HepG2 (cell line): ENCODE measurements at regions not wholly inside any gene's neighbourhood (a gene's known extent, or its start where the extent isn't known, plus 50 kb on each side); places are given as distances from the start of the nearest gene placed in this dataset.

Source experiments
- CREM ChIP-seq, 2 experiments: sonication (generic) in 1 of 2; formaldehyde crosslinking in 1 of 2; IDR thresholded peaks; 2 replicates each; pipeline versions ENCODE4 v1.4.0 to v1.6.1; 2016 to 2020; ENCODE audit warnings: antibody characterized with exemption in 1 of 2, mild to moderate bottlenecking in 1 of 2, missing genetic modification reagents in 1 of 2
- CTCF ChIP-seq: sonication (generic); formaldehyde crosslinking; IDR thresholded peaks from 2 replicates; pipeline ENCODE4 v1.5.0; 2020; ENCODE audit warnings: mild to moderate bottlenecking, missing genetic modification reagents, moderate library complexity
- EZH2 ChIP-seq: conservative IDR thresholded peaks from 2 replicates; pipeline ENCODE4 v1.6.1; 2012; ENCODE audit warnings: mild to moderate bottlenecking, low read depth, low read length, moderate library complexity
- FOXA1 ChIP-seq, 2 experiments: fragments of 450-650 bp in 1 of 2; sonication (generic) in 1 of 2; formaldehyde crosslinking in 1 of 2; IDR thresholded peaks; 2 replicates each; pipeline versions ENCODE4 v1.4.0 to v1.6.1; 2016 to 2020; ENCODE audit warnings: missing genetic modification reagents in 1 of 2
- HNF4G ChIP-seq, 2 experiments: sonication (generic) in 1 of 2; formaldehyde crosslinking in 1 of 2; IDR thresholded peaks; 2 replicates each; pipeline versions ENCODE4 v1.4.0 to v1.6.1; 2011 to 2020; ENCODE audit warnings: borderline replicate concordance in 2 of 2, low read depth in 2 of 2, mild to moderate bottlenecking in 2 of 2, low read length in 1 of 2, missing genetic modification reagents in 1 of 2, moderate library complexity in 1 of 2
- KDM1A ChIP-seq: IDR thresholded peaks from 2 replicates; pipeline ENCODE4 v1.6.1; 2016; ENCODE audit warnings: missing compliant biosample characterization
- MZF1 ChIP-seq: sonication (generic); formaldehyde crosslinking; IDR thresholded peaks from 2 replicates; pipeline ENCODE4 v1.8.1; 2023; ENCODE audit warnings: mild to moderate bottlenecking, missing genetic modification reagents, borderline replicate concordance
- POLR2A ChIP-seq, 2 experiments: IDR thresholded peaks; 2 replicates each; pipeline ENCODE4 v1.6.1; 2011; ENCODE audit warnings: low read depth in 2 of 2, low read length in 2 of 2, mild to moderate bottlenecking in 1 of 2, moderate library complexity in 1 of 2; ENCODE audit not compliant: insufficient read depth in 1 of 2
- SRSF9 ChIP-seq: fragments of 200-400 bp; formaldehyde crosslinking; IDR thresholded peaks from 2 replicates; pipeline ENCODE4 v1.6.1; 2018; ENCODE audit warnings: borderline replicate concordance, mild to moderate bottlenecking, low read depth, low read length; ENCODE audit not compliant: insufficient read depth, poor library complexity, severe bottlenecking
- ZFP37 ChIP-seq: sonication (generic); formaldehyde crosslinking; IDR thresholded peaks from 2 replicates; pipeline ENCODE4 v1.4.0; 2020; ENCODE audit warnings: missing genetic modification reagents, borderline replicate concordance
- ZKSCAN1 ChIP-seq: fragments of 150-350 bp; IDR thresholded peaks from 2 replicates; pipeline ENCODE4 v1.6.1; 2014; ENCODE audit warnings: low read length
- TF ChIP-seq, protein P1 (sequence below): IDR thresholded peaks from 2 replicates; pipeline ENCODE4 v1.6.1; 2012; ENCODE audit warnings: low read length, improper control_type of control experiment
- TF ChIP-seq, protein P2 (sequence below), 2 experiments: IDR thresholded peaks; 2 replicates each; pipeline ENCODE4 v1.6.1; 2011 to 2012; ENCODE audit warnings: low read length in 2 of 2, borderline replicate concordance in 1 of 2, low read depth in 1 of 2, mild to moderate bottlenecking in 1 of 2, moderate library complexity in 1 of 2
- TF ChIP-seq, protein P3 (sequence below): sonication (generic); formaldehyde crosslinking; IDR thresholded peaks from 2 replicates; pipeline ENCODE4 v1.5.0; 2020; ENCODE audit warnings: missing genetic modification reagents

DNA sequence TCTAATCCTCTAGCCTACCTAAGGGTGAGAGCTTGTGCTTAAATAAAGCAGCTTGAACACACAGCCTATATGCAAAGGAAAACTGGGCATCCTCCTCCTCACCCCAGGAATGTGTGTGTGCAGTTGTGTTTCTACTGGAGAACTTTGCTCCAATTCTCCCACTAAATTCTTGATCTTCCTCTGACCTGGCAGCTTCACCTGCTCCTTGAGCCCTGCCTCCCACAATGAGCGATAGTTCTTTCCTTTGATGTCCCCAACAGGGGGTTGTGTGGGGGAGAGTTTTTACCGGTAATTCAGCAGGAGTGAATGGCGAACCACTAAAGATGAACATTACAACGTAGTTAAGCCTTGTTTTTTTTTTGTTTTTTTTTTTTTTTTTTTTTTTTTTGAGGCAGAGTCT, 113.5 kb upstream of the RCN1 start:
- TF ChIP-seq, protein P1, sequence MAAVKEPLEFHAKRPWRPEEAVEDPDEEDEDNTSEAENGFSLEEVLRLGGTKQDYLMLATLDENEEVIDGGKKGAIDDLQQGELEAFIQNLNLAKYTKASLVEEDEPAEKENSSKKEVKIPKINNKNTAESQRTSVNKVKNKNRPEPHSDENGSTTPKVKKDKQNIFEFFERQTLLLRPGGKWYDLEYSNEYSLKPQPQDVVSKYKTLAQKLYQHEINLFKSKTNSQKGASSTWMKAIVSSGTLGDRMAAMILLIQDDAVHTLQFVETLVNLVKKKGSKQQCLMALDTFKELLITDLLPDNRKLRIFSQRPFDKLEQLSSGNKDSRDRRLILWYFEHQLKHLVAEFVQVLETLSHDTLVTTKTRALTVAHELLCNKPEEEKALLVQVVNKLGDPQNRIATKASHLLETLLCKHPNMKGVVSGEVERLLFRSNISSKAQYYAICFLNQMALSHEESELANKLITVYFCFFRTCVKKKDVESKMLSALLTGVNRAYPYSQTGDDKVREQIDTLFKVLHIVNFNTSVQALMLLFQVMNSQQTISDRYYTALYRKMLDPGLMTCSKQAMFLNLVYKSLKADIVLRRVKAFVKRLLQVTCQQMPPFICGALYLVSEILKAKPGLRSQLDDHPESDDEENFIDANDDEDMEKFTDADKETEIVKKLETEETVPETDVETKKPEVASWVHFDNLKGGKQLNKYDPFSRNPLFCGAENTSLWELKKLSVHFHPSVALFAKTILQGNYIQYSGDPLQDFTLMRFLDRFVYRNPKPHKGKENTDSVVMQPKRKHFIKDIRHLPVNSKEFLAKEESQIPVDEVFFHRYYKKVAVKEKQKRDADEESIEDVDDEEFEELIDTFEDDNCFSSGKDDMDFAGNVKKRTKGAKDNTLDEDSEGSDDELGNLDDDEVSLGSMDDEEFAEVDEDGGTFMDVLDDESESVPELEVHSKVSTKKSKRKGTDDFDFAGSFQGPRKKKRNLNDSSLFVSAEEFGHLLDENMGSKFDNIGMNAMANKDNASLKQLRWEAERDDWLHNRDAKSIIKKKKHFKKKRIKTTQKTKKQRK: no peak
- TF ChIP-seq EZH2: no peak
- TF ChIP-seq CTCF (CRISPR knock-in tag): no peak
- TF ChIP-seq FOXA1 (IDR thresholded peaks at IDR 0.05): no peak
- no peak for TF ChIP-seq FOXA1 (CRISPR knock-in tag; IDR thresholded peaks at IDR 0.05)
- no peak for TF ChIP-seq HNF4G (IDR thresholded peaks at IDR 0.05; ENCODE audit: borderline replicate concordance, low read depth, low read length)
- TF ChIP-seq HNF4G (CRISPR knock-in tag; IDR thresholded peaks at IDR 0.05; ENCODE audit: borderline replicate concordance, low read depth): no peak
- TF ChIP-seq, protein P2, sequence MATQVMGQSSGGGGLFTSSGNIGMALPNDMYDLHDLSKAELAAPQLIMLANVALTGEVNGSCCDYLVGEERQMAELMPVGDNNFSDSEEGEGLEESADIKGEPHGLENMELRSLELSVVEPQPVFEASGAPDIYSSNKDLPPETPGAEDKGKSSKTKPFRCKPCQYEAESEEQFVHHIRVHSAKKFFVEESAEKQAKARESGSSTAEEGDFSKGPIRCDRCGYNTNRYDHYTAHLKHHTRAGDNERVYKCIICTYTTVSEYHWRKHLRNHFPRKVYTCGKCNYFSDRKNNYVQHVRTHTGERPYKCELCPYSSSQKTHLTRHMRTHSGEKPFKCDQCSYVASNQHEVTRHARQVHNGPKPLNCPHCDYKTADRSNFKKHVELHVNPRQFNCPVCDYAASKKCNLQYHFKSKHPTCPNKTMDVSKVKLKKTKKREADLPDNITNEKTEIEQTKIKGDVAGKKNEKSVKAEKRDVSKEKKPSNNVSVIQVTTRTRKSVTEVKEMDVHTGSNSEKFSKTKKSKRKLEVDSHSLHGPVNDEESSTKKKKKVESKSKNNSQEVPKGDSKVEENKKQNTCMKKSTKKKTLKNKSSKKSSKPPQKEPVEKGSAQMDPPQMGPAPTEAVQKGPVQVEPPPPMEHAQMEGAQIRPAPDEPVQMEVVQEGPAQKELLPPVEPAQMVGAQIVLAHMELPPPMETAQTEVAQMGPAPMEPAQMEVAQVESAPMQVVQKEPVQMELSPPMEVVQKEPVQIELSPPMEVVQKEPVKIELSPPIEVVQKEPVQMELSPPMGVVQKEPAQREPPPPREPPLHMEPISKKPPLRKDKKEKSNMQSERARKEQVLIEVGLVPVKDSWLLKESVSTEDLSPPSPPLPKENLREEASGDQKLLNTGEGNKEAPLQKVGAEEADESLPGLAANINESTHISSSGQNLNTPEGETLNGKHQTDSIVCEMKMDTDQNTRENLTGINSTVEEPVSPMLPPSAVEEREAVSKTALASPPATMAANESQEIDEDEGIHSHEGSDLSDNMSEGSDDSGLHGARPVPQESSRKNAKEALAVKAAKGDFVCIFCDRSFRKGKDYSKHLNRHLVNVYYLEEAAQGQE (IDR thresholded peaks at IDR 0.05; ENCODE audit: borderline replicate concordance in 1 of 2, low read depth in 1 of 2, low read length in 2 of 2): no peak
- TF ChIP-seq SRSF9: no peak
- TF ChIP-seq, protein P3, sequence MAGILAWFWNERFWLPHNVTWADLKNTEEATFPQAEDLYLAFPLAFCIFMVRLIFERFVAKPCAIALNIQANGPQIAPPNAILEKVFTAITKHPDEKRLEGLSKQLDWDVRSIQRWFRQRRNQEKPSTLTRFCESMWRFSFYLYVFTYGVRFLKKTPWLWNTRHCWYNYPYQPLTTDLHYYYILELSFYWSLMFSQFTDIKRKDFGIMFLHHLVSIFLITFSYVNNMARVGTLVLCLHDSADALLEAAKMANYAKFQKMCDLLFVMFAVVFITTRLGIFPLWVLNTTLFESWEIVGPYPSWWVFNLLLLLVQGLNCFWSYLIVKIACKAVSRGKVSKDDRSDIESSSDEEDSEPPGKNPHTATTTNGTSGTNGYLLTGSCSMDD (CRISPR knock-in tag): no peak
- TF ChIP-seq POLR2A (IDR thresholded peaks at IDR 0.05; ENCODE audit: insufficient read depth in 1 of 2, low read depth in 2 of 2, low read length in 2 of 2): no peak
- no peak for TF ChIP-seq CREM (IDR thresholded peaks at IDR 0.05)
- TF ChIP-seq CREM (CRISPR knock-in tag; IDR thresholded peaks at IDR 0.05): no peak
- TF ChIP-seq KDM1A (CRISPR knock-in tag): no peak
- no peak for TF ChIP-seq ZFP37 (CRISPR knock-in tag)
- no peak for TF ChIP-seq ZKSCAN1
- TF ChIP-seq MZF1 (CRISPR knock-in tag): no peak
